Bronchial epithelial cell (primary cell): ENCODE measurements at regions not wholly inside any gene's neighbourhood (a gene's known extent, or its start where the extent isn't known, plus 50 kb on each side); places are given as distances from the start of the nearest gene placed in this dataset.

ENCODE experiments used
- DNase-seq: peaks from one replicate; pipeline ENCODE4 v3.0.0-alpha.2; 2010; ENCODE audit warnings: low read depth
- FAIRE-seq: peaks from 2 replicates; lab custom pipeline; 2011; peaks lifted over from hg19 to GRCh38; lab: Jason Lieb, UNC
- H3K27me3 ChIP-seq: 2 replicates; pipeline ENCODE4 v1.5.1; 2011; ENCODE audit warnings: low read length; ENCODE audit not compliant: control insufficient read depth, insufficient read depth
- H3K36me3 ChIP-seq: 2 replicates; pipeline ENCODE4 v1.5.1; 2011; ENCODE audit warnings: low read length; ENCODE audit not compliant: control insufficient read depth, insufficient read depth
- H3K4me3 ChIP-seq: 2 replicates; pipeline ENCODE4 v1.5.1; 2011; ENCODE audit warnings: mild to moderate bottlenecking, low read depth, low read length, control low read depth
- CTCF ChIP-seq: IDR thresholded peaks from 2 replicates; pipeline ENCODE4 v1.5.1; 2011; ENCODE audit warnings: mild to moderate bottlenecking, moderate library complexity, low read length, control low read depth, inconsistent platforms; ENCODE audit not compliant: insufficient read depth, severe bottlenecking

DNA sequence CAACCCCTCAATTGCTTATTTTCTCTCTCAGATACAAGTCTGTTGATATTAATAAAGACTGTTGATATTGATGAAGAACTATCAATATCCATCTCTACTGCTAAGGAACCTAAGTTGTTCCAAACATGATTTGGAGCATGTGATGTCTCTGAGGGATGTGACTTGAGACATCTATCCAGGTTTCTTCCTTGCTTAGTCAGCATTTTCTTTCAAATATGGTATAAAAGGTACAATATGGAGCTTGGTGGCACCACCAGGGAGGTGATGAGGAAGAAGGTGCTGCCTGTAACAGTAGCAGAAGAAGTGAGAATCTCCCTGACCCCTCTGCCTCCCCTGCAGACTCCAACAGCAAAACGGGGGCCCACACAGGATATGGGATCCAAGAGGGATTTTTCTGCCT, 329.0 kb downstream of the MAF start:
- Histone ChIP-seq H3K27me3 (no peaks in the 10 kb centered on the region), H3K4me3 (no peak overlapping the region), H3K36me3 (no peaks in the 10 kb centered on the region)
- no peak for DNase-seq
- no peak for FAIRE-seq
- TF ChIP-seq CTCF = no peak

GRCh38 chr16:79270011-79270410, 330.5 kb downstream of the MAF start:
- H3K27me3 ChIP-seq = no peaks in the 10 kb centered on the region
- no peaks in the 10 kb centered on the region for H3K36me3 ChIP-seq
- DNase-seq = no peak
- no peak for FAIRE-seq
- no peak for TF ChIP-seq CTCF
- H3K4me3 ChIP-seq = no peak overlapping the region

DNA sequence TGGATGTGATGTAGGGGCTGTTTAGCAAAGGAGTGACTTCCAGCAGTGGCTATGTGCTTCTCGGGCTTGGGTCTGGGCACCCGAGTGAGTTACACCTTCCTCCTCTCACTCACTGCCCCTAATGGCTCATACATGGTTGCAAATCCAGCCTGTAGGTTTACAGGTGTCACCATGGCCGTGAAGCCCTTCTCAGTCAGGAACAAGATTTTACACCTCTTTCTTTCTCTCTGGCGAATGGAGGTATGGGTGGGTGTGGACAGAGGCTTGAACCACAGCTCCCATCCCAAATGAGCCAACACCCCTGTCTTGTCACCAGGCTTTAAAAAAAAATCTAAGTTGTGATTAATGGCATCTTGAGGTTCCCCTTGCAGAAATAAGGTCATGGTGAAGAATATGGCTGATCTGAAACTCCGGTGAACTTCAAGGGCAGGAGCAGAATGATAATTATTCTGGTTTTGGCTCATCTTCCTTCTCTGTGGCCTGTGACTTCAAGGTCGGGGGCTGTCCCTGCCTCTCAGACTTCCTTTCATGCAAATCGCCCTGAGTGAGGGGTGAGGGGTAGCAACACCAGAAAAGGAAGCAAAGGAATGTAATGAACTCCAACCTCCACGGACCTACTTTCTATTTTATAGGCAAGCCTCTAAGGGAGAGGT, 331.2 kb downstream of the MAF start:
- FAIRE-seq = no peak
- H3K36me3 ChIP-seq = no peaks in the 10 kb centered on the region
- no peak for DNase-seq
- no peak overlapping the region for H3K4me3 ChIP-seq
- no peak for TF ChIP-seq CTCF
- H3K27me3 ChIP-seq = no peaks in the 10 kb centered on the region

GRCh38 chr16:79267781-79268180, 332.8 kb downstream of the MAF start:
- H3K4me3 ChIP-seq = no peak overlapping the region
- H3K36me3 ChIP-seq = no peaks in the 10 kb centered on the region
- no peaks in the 10 kb centered on the region for H3K27me3 ChIP-seq
- no peak for TF ChIP-seq CTCF
- FAIRE-seq (no peak), DNase-seq (no peak)

DNA sequence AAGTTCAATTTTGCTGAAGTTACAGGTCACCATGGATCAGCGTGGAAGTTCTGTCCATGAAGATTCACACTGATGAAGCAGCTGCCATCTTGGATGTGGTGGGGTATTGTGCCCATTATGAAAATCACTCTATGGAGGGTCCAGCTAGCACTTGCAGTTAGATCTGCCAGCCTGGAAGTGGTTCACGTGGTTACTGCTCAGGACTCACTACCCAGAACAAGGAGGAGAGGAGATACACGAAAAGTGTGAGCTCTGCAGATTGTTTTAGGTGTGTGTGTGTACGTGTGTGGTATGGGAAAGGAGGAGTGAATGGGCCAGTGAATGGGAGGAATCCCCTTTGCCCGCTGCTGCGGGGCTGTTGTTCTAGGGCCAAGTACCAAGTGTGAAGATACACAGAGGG, 333.4 kb downstream of the MAF start:
- TF ChIP-seq CTCF = no peak
- DNase-seq (no peak), FAIRE-seq (peak; percentile 62)
- Histone ChIP-seq H3K36me3 (no peaks in the 10 kb centered on the region), H3K27me3 (no peaks in the 10 kb centered on the region), H3K4me3 (no peak overlapping the region)

GRCh38 chr16:79265701-79266100, 334.8 kb downstream of the MAF start:
- Histone ChIP-seq H3K36me3 (no peaks in the 10 kb centered on the region), H3K4me3 (no peak overlapping the region), H3K27me3 (no peaks in the 10 kb centered on the region)
- DNase-seq (peak; percentile 21), FAIRE-seq (no peak)
- TF ChIP-seq CTCF = no peak
